ENCODE measurements at regions not wholly inside any gene's neighbourhood (a gene's known extent, or its start where the extent isn't known, plus 50 kb on each side); places are given as distances from the start of the nearest gene placed in this dataset.

DNA sequence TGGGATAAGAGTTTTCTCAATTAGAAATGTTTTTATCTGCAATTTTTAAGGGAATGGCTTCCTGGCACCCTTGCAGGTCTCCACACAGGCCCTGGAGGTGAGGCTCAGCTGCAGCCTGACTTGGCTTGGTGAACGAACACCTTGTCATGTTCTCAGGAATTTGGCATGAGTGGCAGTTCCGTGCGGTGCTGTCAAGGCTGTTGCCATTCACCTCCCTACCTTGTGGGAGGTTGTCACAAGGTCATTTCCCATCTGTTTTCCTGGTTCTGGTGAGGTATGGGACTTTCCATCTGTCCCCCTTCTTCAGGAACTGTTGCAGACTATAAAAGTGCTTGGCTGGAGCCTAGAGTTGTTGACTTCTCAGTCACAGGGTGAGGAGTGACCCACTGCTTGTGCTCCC, 82.9 kb downstream of the ELOVL4 start:
- no peak for DNase-seq (ENCODE audit: low spot score)

DNA sequence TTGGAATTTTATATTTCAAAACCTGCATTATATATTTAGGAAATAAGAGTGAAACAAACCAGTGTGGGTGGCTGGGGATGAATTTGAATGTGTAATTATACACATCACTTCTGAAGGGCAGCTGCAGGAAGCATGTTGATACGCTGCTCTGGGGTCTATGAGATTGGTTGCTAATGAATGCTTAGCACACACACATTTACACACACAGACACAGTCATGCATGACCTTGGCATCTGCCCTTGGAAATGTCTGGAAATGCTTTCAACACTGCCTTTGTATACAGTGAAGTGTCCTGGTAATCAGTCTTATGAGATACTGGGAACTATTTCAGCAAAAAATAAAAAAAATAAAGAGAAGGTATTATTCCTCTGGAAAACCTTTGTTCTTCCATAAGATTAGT, 83.4 kb downstream of the ELOVL4 start:
- DNase-seq (ENCODE audit: low spot score), result peak; percentile 10

DNA sequence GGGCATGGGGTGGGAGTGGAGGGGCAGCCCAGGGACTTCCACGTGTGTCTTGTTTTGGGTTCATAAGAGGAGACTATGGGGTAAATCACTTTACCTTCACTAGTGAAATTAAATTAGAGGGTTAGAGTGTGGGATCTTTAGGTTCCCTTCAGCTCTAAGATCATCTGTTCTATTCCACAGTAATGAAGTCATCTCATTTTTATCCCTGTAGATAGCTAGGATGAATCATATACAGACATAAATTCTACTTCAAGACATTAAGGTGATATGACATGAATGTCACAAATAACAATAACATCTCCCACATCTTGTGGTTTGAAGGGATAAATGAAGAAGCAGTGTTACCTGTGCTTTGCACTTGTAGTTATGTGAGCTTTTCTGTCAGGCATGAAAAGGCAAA, 83.8 kb downstream of the ELOVL4 start:
- DNase-seq (ENCODE audit: low spot score), result no peak

DNA sequence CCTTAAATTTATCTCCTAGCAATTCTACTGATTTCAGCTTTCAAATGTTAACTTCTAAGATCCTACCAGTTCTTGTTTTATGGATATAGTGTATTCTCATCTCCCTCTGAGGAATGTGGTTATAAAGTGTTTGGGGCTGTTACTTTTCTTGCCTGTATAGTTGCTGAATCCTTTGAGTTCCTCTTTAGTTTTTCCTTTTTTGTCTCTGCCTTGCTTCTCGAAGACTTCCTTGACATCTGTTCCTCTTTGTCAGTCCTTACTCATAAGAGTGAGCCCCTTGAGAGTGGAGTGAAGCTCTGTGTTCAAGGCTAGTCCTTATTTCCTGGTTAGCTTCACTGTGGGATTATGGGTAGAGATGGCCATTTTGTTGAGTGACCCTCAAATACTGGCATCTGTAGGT, 84.6 kb downstream of the ELOVL4 start:
- no peak for DNase-seq (ENCODE audit: low spot score)

DNA sequence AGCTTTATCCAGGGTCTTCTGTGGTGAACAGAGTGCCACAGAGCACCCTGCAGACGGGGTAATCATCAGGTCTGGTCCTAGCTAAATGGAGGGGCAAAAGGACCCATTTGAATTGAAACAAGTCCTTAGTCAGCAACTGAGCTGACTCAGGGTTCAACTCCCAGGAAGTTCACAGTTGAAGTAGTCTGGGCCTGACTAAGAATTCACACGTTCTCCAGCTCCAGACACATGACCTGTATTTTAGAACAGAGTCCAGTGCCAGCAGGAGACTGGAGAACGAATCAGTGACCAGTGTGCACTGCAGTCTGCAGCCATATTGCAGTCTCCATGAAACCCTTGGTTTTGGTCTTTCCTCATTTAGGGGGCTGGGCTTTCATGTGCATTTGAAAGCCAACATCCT, 85.2 kb downstream of the ELOVL4 start:
- no peak for DNase-seq (ENCODE audit: low spot score)

DNA sequence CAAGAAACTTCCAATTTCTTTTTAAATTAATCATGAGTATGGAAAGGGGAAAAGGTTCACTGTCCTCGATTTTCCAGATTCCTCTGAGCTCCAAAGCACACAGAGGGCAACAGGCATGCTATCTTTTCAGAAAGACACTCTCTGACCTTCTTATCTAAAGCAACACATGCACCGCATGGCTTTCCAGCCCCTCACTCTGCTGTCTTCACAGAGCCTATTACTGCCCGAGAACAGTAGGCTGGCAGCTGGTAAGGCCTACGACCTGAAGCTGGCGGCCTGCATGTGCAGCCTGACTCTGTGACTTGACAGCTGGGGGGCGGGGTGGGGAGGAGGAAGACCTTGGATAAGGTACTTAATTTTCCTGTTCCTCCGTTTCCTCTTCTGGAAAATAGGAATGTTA, 86.3 kb downstream of the ELOVL4 start:
- DNase-seq (ENCODE audit: low spot score), result peak; percentile 34

DNA sequence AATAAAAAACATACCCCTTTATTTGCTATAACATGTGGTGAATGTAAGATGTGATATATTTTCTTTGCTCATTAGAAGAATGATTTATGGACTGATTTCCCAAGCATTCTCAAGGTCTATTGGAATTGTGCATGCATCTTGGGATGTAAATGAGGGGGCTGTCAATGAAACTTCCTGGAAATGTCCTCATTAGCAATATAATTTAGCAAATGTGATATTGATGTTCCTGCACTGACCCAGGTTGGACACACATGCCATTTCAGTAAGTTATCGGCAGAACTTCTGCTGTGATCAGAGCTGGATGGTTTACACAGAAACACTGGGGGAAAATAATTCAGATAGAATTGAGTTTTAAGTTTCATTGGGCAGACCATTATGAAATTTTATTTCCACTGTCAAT, 99.9 kb downstream of the ELOVL4 start:
- DNase-seq (ENCODE audit: low spot score), result no peak

DNA sequence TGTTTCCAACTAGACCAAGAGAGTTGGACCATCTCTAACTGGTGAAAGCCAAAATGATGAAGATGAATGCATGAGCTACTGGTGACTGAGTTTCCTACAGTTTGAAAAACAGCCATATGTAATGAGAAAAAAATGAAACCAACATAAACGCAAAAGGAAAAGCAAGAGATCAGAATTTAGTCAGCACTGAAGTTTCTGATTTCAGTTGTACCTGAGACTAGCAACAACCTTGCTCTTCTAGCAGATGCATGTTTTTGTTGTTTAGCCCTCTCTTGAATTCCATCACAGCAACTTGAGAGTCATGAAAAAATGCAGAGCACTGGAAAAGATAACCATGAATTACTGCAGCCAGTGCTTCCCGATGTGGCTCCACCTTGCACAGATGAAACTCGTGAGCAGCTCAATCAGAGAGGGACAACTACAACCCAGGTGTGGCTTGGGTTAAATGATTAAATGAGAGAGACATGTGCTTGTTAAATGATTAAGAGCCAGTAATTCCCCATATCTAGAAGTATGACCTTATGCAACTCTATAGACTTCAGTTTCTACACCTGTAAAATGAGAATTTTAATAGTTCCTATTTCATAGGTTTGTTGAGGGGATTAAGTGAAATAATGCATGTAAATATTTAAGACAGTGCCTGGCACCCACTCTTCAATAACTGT, 104.8 kb downstream of the ELOVL4 start:
- DNase-seq (ENCODE audit: low spot score), result no peak

DNA sequence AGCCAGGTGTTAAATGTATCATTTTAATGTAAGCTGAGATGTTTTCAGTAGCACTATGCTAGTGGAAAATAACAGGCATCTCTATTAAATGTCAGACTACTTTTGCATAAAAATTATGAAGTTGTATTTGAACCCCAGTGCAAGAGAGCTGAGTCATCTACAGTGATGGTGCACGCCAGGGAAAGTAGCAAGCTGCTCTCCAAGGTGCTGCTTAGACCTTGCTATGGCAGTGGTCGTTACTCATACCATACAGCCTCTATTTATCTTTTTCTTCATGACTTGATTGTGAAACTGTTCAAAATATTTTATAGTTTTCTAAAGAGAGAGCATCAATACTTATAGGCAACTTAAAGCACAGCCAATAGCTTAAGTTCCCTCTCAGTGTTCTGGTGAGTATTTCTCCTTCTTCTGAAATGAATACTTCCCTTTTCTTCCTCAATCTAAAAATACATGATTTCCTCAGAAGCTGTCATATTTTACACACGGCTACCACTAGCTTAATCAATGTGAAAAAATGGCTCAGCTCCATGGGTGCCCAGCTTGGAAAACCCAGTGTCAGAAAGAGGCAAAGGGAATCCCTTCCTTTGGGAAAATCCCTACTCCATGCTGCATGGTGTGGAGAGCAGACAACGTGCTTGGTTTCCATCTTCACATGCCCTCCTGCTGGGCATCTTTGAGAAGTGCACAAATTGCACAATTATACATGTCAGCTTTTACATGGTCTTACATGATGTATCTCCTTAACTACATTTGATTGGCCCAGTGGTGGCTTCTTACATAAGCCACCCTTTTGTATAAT, 105.6 kb downstream of the ELOVL4 start:
- DNase-seq (ENCODE audit: low spot score), result peak; percentile 26

DNA sequence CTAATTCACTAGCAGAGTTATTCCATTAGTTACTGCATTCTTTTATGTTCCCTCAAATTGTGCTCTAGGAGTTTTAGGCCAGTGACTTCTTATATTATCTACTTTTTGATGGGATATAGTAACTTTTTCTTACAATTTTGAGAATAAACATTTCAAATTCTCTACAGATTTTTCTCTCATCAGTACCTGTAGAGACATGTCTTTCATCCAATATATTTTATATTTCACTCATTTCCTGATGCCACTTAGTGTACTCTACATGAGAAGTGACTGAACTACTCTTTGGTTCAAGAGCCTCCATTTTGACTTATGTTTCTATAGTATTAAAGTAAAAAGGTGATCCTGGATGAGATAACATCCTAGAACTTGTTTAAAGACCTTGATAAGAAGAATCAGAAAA, 108.5 kb downstream of the ELOVL4 start:
- no peak for DNase-seq (ENCODE audit: low spot score)

DNA sequence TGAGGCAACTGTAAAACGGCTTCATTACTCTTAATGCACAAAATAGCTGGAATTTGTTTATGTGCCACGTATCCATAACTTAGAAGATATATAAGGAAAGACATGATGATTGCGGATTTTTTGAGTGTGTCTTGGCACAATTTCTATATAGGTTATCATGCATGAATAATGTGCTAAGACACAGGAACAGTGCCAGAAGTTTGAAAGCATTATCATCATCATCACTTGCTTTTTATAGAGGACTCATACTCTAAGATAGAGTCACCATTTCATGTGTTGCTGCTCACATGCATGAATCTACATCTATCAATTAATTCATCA, 113.4 kb downstream of the ELOVL4 start:
- no peak for DNase-seq (ENCODE audit: low spot score)

DNA sequence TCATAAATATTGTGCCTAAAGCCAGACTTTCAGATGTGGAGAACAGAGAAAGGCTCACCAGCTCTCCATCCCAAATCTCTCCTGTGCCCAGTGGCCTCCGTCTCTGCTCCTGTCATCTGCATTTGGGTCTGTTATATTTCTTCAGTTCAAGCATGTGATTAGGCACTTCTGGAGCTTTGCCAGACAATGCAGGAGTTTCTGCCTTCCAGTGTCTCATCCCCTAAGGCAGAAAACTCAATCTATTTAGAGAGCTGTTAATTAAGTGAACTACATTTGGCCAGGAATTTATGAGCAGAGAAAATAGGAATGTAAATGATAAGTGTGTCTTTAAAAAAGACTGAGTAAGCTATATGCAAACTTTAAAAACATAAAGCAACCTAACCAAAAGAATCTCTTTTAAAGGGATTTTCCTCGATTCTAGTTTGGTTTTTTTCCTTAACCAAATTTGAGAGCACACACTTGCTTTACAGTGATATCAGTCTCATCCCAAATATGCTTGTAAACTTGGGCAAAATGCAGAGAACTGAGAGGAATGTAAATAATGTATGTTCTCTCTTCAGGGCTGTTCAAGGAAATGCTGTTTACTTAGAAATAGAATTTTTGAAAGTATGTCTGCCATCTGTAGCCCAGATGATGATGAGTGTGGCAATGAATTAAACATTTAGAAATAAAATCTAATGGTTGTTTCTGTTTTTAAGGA, 113.9 kb downstream of the ELOVL4 start:
- DNase-seq (ENCODE audit: low spot score), result peak; percentile 83

DNA sequence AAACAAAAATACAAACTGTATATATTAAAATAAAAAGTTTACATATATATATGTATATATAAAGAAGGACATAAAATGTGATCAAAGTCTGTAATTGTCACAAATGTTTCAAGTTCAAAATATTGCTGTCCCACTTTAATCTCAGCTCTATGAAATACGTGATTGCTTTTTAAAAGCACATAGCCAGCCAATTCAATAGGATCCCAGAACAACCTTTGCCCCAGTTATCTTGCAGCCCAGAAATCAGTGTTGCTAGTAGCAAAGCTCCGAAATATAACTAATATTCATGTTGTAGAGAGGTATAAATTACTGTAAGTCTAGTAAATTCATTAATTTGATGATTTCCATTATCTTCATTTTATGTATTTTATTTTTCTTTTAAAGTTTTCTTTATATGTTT, 114.6 kb downstream of the ELOVL4 start:
- no peak for DNase-seq (ENCODE audit: low spot score)

DNA sequence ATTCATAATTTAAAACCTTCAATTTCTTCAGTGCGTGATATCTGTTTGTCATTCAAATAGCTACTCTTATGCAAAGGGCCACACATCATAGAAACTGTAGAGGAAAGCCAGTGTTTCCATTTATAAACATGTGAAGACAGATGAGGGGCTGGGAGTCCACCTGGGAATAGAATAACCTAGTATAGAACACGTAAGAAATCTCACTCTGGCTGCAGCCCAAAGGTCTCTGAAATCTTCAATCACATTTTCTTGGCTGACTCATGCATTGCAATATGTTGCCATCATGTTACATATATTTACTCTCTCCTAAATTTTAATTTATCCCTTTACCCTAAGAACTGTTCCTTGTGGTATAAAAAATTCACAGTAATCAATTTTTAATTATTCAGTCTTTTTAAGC, 123.2 kb downstream of the ELOVL4 start:
- no peak for DNase-seq (ENCODE audit: low spot score)

DNA sequence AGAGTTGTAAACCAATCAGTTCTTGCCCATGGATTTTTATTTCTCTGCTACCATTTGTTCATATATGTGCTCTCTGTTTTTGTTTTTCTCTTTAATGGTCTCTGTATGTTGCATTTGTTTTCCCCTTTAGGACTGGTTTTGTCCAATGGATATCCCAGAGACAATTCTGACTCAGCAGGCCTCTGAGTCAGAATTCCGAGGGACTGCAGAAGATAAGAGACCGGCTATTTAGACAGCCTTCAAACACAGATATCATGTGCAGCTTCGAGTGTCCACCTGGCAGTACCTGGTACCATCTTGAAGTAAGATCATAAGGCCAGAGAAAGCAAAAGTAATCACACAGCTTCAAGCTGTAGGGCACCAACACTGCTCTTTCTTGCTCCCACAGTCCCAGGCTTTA, 125.5 kb downstream of the ELOVL4 start:
- no peak for DNase-seq (ENCODE audit: low spot score)

DNA sequence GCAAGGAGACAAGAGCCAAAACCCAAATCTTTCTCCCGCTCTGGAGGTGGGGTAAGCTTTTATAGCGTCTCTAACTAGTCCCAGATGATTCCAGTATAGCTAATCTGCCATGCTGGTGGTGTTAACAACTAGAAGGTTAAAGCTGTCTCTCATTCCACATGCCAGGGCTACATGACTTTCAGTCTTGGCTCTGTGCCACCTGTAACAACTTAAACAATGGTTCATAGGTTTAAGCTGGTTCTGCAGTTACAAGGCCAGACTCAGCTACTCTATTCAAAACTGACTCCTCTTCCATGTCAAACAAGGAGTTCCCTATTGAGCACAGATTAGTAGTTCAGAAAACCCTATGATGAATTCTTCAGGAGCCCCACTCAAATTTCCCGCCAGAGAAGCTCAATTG, 128.9 kb downstream of the ELOVL4 start:
- DNase-seq (ENCODE audit: low spot score), result no peak

DNA sequence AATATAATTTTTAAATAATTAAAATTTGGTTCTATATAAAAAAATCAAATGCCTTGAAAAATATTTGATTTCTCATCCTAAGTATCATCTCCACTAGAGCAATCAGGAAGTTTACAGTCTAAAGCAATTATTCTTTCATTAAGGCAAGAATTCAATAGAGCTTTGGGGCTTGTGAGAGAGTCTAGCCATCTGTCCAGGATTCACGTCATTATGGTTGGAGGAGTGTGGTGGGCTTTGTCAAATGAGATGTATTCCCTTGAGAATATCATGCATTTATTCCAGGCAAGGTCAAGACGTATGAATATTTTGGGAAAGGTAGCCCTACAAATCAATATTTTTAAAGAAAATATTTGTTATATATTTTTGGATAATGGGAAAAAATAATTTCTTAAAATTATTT, 132.4 kb downstream of the ELOVL4 start:
- DNase-seq (ENCODE audit: low spot score), result peak; percentile 57

DNA sequence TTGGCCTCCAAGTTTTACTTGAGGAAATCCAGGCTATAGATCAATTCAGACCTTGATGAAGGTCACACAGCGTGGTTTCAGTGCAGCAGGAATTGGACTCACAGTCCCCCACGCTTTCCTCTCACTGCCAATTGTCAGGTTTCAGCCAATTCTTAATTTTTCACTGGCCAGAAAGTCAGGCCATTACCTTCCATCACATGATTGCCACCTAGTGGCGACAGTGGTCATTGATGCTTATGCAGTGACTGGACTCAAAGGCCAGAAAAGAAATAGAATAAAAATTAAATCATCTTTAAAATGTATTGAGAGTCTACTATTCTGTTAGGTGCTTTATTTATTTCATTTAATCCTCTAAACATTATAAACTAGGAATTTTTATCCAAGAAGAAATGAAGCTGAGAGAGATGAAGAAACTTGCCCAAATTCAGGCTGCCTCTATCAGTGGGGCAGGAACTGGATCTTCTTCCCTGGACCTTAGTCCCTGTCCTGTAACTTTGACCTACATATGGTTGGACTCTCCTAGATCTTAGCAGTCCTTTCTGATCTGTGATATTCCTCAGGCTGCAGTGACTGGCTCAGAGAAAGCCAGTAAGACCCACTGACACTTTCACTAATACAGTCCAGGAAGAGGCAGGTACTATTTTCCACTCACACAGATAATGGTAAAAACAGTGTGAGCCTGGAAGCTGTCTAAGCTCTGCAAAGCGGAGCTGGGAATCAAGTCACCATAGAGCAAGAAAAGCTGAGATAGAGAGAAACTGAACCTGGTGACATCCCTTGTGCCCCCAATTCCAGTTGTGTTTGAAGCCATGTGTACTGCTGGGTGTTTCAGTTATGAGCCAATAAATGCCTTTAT, 133.3 kb downstream of the ELOVL4 start:
- peak; percentile 82 for DNase-seq (ENCODE audit: low spot score)

DNA sequence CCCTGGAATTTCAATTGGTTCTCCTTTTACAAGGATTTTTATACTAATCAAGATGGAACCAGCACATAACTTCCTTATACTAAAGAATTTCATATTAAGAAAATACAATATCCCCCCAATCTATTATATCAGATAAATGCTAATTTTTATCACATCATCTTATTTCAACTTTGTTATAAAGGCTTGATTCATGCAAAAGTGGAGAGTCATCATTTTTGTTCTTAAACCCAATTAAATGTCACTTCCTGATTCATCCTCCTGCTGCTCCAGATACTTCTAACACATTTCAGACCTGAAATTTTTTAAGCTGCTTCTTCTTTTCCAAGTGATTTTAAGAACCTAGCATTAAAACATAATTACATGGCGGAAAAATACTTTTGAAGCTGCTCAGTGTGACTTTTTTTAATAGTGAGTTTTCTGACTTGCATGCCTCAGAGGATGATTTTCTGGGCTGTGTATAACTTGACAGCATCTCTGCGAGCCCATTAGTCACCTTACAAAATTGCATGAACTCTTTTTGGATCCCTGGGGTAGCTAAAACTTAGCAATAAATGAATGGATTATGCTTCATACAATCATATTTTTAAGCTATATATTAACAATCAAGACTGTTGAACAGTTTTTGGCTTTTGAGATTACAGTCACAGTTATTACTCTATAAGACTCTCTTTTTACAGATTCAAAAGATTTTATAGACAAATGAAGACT, 134.1 kb downstream of the ELOVL4 start:
- no peak for DNase-seq (ENCODE audit: low spot score)

DNA sequence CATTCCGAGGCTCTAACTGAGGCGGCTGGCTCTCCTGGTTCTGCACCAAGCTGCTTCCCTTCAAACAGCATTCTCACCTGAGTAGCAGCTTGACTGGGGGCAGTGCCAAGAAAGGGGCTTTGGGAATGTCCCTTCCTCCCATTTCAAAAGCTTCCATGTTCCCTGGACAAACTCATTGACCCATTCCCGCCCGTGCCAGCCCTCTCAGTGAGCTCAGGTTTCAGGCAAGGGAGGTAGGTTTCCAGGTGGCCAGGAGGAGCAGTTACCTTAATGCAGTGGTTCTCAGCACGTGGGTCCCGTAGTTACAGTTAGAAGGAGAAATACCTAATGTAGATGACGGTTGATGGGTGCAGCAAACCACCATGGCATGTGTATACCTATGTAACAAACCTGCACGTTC, 135.2 kb downstream of the ELOVL4 start:
- no peak for DNase-seq (ENCODE audit: low spot score)

DNA sequence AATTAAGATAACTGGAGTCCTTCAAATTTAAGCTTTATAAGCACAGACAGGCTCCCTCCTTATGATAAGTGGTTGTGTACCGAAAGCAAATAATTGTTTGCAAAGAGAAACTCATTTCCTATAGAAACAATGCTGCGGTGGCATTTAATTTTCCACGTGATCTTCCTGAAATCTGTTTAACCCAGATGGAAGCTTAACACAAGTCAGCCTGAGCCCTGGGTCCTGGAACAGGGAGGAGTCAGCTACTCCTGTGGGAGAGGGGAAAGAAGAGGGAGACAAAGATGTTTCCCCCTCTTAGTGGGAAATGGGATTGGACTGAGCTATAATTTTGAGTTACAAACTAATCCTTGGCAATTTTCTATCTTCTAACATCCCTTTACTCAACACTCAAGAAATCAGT, 136.5 kb downstream of the ELOVL4 start:
- DNase-seq (ENCODE audit: low spot score), result peak; percentile 87

Measured in SK-N-DZ (cell line).